GM21367 (cell line): ENCODE measurements at regions not wholly inside any gene's neighbourhood (a gene's known extent, or its start where the extent isn't known, plus 50 kb on each side); places are given as distances from the start of the nearest gene placed in this dataset.

ENCODE experiments used
- ATAC-seq: cut with Tn5 transposase; IDR thresholded peaks from one replicate; pipeline ENCODE4 v1.9.1; 2021; ENCODE audit not compliant: unreplicated experiment

DNA sequence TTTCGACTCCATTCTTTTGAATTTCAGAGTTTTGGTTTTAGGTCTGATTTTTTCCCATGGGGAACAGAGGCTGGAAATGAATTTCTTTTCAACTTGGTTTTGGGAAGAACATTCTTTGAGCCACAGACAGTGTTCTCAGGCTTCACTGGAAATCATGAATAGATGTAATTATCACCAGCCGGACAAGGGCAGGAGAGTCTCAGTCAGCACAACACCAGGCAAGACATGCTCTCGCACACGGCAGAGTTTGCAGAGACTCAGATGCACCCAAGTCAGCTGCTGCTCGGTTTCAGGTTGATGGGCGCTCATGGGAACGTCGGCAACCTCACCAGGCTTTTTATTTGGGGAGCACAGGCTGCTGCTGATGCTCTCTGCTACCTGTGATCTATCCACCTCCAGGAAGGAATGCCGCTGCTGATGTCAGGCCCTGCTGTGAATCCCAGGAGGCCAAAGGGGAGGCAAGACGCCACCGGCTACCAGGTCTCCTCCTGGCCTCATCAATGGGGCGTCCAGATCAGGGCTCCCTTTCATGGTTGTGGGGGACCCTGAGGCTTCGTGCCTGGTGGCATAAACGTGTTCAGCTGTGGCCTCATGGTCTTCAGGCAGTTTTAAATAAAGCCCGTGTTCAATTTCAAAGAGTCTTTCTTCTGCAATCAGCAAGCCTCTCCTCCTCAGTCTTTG is 332.3 kb upstream of the IRX4 start:
- ATAC-seq = no peak

DNA sequence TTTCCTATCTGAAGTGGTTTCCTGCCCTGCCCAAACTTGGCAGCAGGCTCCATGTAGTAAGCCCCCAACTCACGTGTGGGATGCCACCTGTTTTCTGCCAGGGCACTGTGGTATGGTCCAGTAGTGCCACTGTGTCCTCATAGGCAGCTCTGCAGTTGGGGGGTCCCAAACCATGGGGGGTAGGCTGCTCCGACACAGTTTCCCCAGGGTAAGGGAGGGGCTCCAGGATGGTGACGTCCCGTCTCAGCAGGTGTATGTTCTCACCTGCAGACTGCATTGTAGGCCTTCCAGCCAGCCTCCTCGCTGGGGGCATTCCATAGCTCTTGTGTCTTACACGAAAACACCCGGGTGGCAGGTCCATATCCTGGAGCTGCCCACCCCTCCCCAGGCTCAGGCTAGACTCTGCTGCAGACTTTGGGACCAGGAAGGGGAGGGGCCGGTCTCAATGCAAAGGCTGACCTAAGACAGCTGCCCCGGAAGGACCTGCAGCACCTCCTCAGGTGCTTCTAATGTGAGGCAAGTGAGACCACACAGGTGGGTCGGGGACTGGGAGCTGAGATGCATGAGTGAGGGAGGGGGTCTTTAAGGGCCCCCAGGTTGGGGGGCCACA is 330.5 kb upstream of the IRX4 start:
- ATAC-seq = no peak

DNA sequence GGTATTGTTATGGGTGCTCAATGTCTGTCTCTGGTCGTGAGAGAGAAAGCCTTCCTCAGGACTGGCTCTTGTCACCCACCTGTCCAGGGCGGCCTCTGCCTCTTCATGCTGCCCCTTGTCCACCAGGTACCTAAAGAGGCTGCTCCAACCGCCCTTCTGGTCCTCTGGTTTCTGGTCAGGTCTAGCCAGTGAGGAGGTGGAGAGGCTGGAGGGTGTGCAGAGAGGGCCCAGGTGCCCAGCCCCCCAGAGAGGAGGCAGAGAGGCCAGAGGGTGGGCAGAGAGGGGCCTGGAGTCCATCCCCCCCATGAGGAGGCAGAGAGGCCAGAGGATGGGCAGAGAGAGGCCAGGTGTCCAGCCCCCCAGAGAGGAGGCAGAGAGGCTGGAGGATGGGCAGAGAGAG is 329.8 kb upstream of the IRX4 start:
- no peak for ATAC-seq

GRCh38 chr5:2208239-2208544 is 325.5 kb upstream of the IRX4 start:
- no peak for ATAC-seq

DNA sequence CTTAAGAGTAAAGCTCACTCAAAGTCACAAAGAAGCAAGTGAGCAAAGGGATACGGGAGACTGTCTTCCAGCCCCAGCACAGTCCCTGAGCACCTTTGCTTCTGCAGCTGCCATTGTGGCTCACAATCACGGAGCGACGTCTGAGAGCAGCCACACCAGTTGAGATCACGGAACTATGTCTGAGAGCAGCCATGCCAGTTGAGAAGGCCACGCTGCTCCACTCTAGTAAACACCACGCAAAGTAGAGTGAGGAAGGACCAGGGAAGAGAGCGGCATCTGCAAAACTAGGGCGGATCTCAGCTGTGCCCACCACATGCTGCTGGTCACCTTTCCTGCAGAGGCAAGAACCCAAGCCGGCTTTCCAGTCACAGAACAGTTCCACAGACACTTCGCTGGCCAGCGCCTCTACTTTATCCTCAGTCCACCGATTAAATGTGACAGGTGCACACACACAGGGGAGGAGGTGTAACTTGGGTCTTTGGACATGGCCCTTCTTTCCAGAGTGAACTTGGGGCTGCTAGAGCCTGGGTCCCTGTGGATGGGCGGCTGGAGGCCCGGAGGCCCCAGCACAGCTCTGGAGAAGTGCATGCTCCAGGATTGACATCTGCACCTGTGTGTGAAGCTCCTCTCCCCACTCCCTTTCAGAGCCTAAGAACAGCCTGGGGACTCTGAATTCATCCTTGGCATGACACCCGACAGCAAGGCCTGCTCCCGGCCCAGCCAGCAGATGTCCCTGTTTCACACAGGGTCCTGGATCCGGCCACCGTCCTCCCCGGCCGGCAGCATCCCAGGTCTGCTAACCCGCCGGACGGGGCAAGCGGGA is 324.9 kb upstream of the IRX4 start:
- ATAC-seq = no peak

DNA sequence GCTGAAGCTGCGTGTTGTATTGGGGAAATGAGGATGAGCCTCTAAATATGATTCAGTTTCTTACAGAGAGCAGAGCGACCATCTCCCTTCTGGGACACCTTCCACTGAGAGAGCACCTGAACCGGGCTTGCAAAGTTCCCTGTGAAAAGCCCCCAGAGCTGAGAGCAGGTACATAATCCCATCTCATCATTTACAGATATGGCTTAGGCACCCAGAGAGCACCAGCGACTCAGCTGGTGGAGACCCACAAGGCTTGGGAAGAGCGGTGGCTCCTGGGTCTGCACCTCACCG is 324.3 kb upstream of the IRX4 start:
- no peak for ATAC-seq

DNA sequence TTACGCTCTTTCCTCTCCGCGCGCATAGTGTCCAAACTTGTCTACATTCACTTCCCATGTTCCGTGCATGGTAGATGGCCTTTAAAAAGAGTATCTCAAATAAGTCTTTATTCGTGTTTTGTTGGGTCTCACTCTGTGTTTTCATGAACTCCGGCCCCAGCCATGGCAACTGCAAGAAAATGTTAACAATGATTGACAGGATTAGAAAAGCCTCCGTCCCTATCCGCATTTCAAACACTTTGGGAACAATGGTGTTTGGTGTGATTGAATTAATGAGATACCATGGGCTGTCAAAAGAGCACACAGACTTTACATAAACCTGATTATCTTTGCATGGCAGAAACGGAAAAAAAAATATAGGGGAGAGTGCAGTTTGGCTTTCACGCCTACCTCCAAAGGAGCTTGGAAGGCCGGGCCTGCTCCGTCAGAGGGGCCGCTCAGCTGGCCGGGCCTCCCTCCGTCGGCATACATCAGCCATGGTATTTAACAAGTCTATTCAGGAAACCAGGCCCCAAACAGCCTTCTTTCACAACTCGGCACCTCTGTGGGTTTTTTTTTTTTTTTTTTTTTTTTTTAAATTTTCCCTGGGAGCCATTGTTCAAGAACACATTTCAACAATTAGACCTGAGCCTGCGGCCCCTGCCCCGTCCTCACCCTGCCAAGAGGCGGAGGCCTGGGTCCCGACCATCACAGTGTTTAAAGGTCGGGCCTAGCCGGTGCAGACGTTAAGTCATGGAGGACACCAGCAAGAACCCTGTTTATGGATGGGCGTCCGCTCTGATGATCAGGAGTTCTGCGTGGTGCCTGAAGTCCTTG is 323.8 kb upstream of the IRX4 start:
- no peak for ATAC-seq

DNA sequence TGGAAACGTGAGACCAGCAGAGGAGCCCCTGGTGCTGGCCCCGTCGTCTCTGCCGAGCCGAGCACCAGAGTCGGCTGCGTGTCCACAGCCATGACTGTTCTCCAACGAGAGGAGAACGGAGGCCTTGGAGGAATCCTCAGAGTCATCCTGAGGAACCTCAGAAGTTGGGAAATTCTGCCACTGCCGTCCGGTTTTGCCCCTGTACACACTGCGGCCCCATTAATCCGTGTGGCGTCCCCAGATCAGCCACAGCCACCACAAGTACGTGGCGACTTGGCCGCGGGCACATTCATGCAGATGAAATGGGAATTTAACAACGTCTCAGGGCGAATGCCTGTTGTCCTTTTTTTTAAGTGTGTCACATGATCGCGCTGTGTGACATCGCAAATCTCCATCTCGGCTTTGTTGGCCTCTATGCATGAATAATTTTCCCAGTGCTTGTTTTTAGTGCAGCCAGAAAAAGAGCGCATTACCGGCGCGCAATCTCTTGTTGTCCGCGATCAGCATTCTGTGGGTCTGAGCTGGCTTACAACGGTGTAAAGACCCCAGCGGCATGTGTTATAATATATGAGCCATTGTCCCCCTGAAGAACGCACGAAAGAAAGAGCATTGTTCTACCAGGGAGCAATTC is 323.0 kb upstream of the IRX4 start:
- ATAC-seq = no peak

- no peak for ATAC-seq
Observed at GRCh38 chr5:2205185-2205585, 322.5 kb upstream of the IRX4 start.

- ATAC-seq = no peak
Observed at GRCh38 chr5:2204366-2205184, 321.9 kb upstream of the IRX4 start.

DNA sequence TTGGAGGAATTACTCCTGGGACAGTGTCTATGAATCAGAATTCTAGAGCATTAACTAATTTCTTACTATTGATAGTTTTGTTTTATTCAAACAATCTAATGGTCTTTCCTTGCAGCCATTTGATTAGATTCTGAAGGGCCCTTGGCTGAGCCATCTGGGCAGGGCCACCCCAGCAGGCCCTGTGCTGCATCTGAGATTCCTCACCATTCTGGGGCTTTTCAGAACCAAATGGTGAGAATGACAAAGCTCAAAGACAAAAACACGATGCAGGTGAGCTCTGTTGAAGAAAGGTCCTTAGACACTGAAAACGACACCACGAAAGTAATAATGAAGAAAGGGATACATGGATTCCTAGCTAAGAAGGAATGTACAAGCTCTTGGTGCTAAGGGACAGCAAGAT is 321.0 kb upstream of the IRX4 start:
- no peak for ATAC-seq

GRCh38 chr5:2201832-2202231 is 319.1 kb upstream of the IRX4 start:
- ATAC-seq = no peak

GRCh38 chr5:2201421-2201820 is 318.7 kb upstream of the IRX4 start:
- ATAC-seq = no peak

DNA sequence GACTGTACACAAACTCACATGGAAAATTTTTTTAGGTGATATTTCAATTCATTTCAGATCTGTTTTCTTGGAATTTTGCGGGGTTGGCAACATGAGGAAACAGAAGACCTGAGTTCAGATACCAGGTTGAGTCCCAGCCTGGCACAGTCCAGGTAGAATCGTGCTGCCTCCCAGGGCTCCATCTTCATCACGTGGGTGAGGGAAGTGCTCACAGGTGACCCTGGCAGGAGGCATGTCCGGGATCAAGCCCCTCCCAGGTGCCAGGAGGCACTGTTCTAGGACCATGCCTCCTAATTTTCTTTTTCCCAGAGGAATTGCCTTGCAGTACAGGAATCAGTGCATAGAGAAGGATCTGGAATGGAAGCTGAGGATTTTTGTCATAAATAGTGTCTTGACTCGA is 318.3 kb upstream of the IRX4 start:
- ATAC-seq = no peak

GRCh38 chr5:2200261-2200950 is 317.7 kb upstream of the IRX4 start:
- no peak for ATAC-seq

DNA sequence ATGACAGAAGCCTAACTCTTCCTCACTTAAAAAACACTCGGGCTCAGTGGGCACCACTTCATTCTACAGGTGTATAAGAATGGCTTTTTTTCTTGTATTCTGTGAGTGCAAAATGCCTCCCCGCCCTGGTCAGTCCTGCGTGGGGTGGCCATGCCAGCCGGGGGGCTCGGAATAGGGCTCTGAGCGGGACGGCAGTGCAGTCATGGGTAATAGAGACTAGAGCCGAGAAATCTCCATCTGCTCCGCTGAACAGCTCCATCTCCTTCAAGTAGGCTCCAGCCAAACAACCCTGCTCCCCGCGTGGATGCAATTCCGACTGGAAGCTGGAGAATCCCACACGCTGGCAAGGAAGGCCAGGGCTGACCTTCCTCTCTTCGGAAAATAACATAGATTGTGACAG is 317.0 kb upstream of the IRX4 start:
- no peak for ATAC-seq

DNA sequence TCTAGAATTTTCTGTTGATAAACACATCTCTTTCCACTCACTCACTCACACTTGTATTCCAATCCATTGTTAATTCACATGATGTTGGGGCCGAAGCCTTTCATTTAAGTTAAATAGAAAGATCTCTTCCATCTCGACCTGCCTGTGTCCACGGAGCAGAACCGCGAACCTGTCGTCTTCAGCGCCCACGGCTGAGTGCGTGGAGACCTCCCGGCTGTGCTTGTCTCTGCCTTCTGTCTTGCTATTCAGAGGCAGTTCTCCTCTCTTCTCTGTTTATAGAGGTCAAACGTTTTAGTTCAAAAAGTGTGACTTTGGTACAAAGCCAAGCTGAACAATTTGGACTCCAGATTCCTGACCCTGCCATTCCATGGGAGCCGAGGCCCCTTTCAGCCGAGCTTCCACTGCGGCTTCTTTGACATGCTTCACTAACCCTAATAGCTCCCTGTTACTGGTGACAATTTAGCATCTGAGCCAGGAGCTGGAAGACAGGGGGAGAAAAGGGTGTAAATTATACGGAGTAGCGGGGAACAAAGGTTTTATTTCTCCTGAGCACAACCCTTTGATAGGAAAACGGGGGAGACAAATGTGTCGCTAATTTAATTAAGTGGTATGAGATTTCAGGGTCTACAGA is 314.4 kb upstream of the IRX4 start:
- no peak for ATAC-seq

DNA sequence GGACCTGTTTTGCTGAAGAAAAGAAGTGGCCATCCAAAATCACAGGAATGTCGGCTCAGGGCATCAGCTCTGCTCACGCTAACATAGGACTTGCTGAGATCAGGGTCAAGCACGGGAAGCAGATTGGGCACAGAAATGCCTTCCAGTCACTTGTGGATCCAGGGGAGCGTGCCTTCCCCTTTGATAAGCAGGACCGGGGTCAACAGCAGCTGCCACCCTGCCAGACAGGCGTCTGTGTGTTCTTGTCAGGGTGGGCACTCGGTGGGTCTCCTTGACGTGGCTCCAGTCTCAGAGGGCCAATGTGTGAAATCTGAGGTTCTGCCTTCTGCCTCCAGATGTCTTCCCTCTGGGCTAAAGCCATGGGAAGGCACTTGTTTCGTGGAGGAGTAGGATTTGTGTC is 313.7 kb upstream of the IRX4 start:
- ATAC-seq = no peak

GRCh38 chr5:2194949-2195348 is 312.2 kb upstream of the IRX4 start:
- ATAC-seq = no peak

- no peak for ATAC-seq
Observed at GRCh38 chr5:2194236-2194555, 311.5 kb upstream of the IRX4 start.
